Ovary (tissue), 7 donors: ENCODE measurements at regions not wholly inside any gene's neighbourhood (a gene's known extent, or its start where the extent isn't known, plus 50 kb on each side); places are given as distances from the start of the nearest gene placed in this dataset.

Experiments used
- DNase-seq, 5 donors: peaks; one replicate each; pipeline ENCODE4 v3.0.0-alpha.2; 2019 to 2020
- H3K27ac ChIP-seq, 2 donors: fragments of 200-600 bp; one replicate each; pipeline versions ENCODE4 v1.5.1 to v1.8.0; 2019 to 2022
- H3K27me3 ChIP-seq: fragments of 200-600 bp; one replicate; pipeline ENCODE4 v1.8.0; 2022
- H3K36me3 ChIP-seq: fragments of 200-600 bp; sonication (generic); one replicate; pipeline ENCODE4 v1.5.1; 2019
- H3K4me1 ChIP-seq: one replicate; pipeline ENCODE4 v1.8.1; 2013; ENCODE audit warnings: mild to moderate bottlenecking, moderate library complexity; ENCODE audit not compliant: insufficient read depth
- H3K4me3 ChIP-seq: fragments of 200-600 bp; sonication (generic); one replicate; pipeline ENCODE4 v1.5.1; 2017
- H3K9me3 ChIP-seq, 2 donors: fragments of 200-600 bp in 1 of 2; sonication (generic) in 1 of 2; one replicate each; pipeline versions ENCODE4 v1.5.1 to v1.8.1; 2013 to 2019; ENCODE audit warnings: mild to moderate bottlenecking in 1 of 2, moderate library complexity in 1 of 2
- CTCF ChIP-seq, 3 donors: fragments of 450-650 bp in 2 of 3; fragments of 200-600 bp in 1 of 3; IDR thresholded peaks; one replicate each; pipeline versions ENCODE4 v1.5.1 to v1.8.0; 2016 to 2022; ENCODE audit warnings: antibody characterized with exemption in 3 of 3, mild to moderate bottlenecking in 1 of 3
- EP300 ChIP-seq: sonication (generic); formaldehyde crosslinking; IDR thresholded peaks from one replicate; pipeline ENCODE4 v1.6.1; 2017; ENCODE audit warnings: antibody characterized with exemption
- POLR2A ChIP-seq: fragments of 450-650 bp; IDR thresholded peaks from one replicate; pipeline ENCODE4 v1.6.1; 2017; ENCODE audit warnings: antibody characterized with exemption, mild to moderate bottlenecking, moderate library complexity
- WGBS, 3 donors: extraction: QIAGEN DNeasy Blood & Tissue Kit in 1 of 3; methylation state at CpG; one replicate each; pipeline versions ENCODE4 v1.1.5 to v1.1.7; 2013 to 2017; 5-methylcytosine and 5-hydroxymethylcytosine counted together
- intact Hi-C, 4 donors: fragments of 100-400 bp; cut with DNase I; formaldehyde crosslinking; loops; one replicate each; pipeline versions ENCODE4 v1.11.0 to v1.15.1; 2022 to 2023
- donor health status: DM: no; HTN: no; CAD: no; lungs with moderate emphysema.
- donor health status: DM: no; HTN: no; CAD: no.
- donor health status: Bipolar disorder and iron deficiency.
- donor health status: DM: no; HTN: no; CAD: no.
- donor health status: DM: yes; HTN: yes; CAD: no.

GRCh38 chr1:238991765-238992495 lies 394.4 kb upstream of the CHRM3 start:
- H3K27ac ChIP-seq, result no peak overlapping the region
- H3K27me3 ChIP-seq, result no peaks in the 10 kb centered on the region
- no peak for DNase-seq
- no peaks in the 10 kb centered on the region for H3K4me1 ChIP-seq
- no peak overlapping the region for H3K4me3 ChIP-seq
- WGBS, 3 donors, result 56 to 61% (median 57%) methylated on average over 6 of the region's 6 CpGs
- H3K36me3 ChIP-seq, result no peaks in the 10 kb centered on the region
- no peak for TF ChIP-seq CTCF (IDR thresholded peaks at IDR 0.05)
- no peaks in the 10 kb centered on the region for H3K9me3 ChIP-seq
- intact Hi-C loops, result no loop called here

- Histone ChIP-seq H3K4me3 (no peak overlapping the region), H3K9me3 (no peaks in the 10 kb centered on the region), H3K36me3 (no peaks in the 10 kb centered on the region), H3K4me1 (no peaks in the 10 kb centered on the region), H3K27me3 (no peaks in the 10 kb centered on the region), H3K27ac (no peak overlapping the region)
- intact Hi-C loops, result no loop called here
- 75 to 86% (median 79%) methylated on average over 2 of the region's 2 CpGs for WGBS, 3 donors
- DNase-seq, result no peak
- no peak for TF ChIP-seq CTCF (IDR thresholded peaks at IDR 0.05)
- no peak for TF ChIP-seq EP300
- TF ChIP-seq POLR2A, result no peak
These were observed 401.1 kb upstream of the CHRM3 start for GRCh38 chr1:238985312-238985711.

GRCh38 chr1:238982736-238983135 lies 403.6 kb upstream of the CHRM3 start:
- no peak for DNase-seq
- H3K36me3 ChIP-seq, result no peaks in the 10 kb centered on the region
- WGBS, 3 donors, result 45 to 53% (median 49%) methylated on average over 5 of the region's 5 CpGs
- intact Hi-C loops, result no loop called here
- no peaks in the 10 kb centered on the region for H3K9me3 ChIP-seq
- H3K4me3 ChIP-seq, result no peak overlapping the region
- H3K4me1 ChIP-seq, result no peaks in the 10 kb centered on the region
- TF ChIP-seq POLR2A (no peak), CTCF (IDR thresholded peaks at IDR 0.05) (no peak), EP300 (no peak)
- H3K27me3 ChIP-seq, result no peaks in the 10 kb centered on the region
- no peak overlapping the region for H3K27ac ChIP-seq

GRCh38 chr1:238981317-238981933 lies 404.9 kb upstream of the CHRM3 start:
- no peaks in the 10 kb centered on the region for H3K36me3 ChIP-seq
- 66 to 77% (median 73%) methylated on average over 2 of the region's 2 CpGs for WGBS, 3 donors
- TF ChIP-seq CTCF (IDR thresholded peaks at IDR 0.05), result no peak
- TF ChIP-seq EP300, result no peak
- TF ChIP-seq POLR2A, result no peak
- no peak for DNase-seq
- H3K27ac ChIP-seq, result no peak overlapping the region
- no peaks in the 10 kb centered on the region for H3K4me1 ChIP-seq
- no peak overlapping the region for H3K4me3 ChIP-seq
- intact Hi-C loops, result no loop called here
- no peaks in the 10 kb centered on the region for H3K9me3 ChIP-seq
- no peaks in the 10 kb centered on the region for H3K27me3 ChIP-seq
